Central memory CD8-positive, alpha-beta T cell (primary cell): ENCODE measurements at regions not wholly inside any gene's neighbourhood (a gene's known extent, or its start where the extent isn't known, plus 50 kb on each side); places are given as distances from the start of the nearest gene placed in this dataset.

Experiments
- ATAC-seq: fragments of 150-1000 bp; cut with Tn5 transposase; replicated peaks from 2 replicates; pipeline ENCODE4 v1.10.0; 2022; ENCODE audit warnings: mild to moderate bottlenecking, moderate FRiP score, moderate number of reproducible peaks; ENCODE audit not compliant: poor library complexity, severe bottlenecking; ENCODE audit errors: extremely low read depth
- DNase-seq, 2 donors: peaks; one replicate each; pipeline ENCODE4 v3.0.0; 2021; ENCODE audit warnings: low spot score in 2 of 2
- H3K27ac Mint-ChIP-seq: one replicate; pipeline ENCODE4 v1.8.0; 2022; ENCODE audit warnings: low read depth, mild to moderate bottlenecking, moderate library complexity, mixed read lengths
- H3K27me3 Mint-ChIP-seq: one replicate; pipeline ENCODE4 v1.8.0; 2022; ENCODE audit warnings: mixed read lengths
- H3K36me3 Mint-ChIP-seq: one replicate; pipeline ENCODE4 v1.8.0; 2022; ENCODE audit warnings: mild to moderate bottlenecking, moderate library complexity, mixed read lengths; ENCODE audit not compliant: insufficient read depth
- H3K4me1 Mint-ChIP-seq: one replicate; pipeline ENCODE4 v1.8.0; 2022; ENCODE audit warnings: mixed read lengths
- H3K4me3 Mint-ChIP-seq: one replicate; pipeline ENCODE4 v1.8.0; 2022; ENCODE audit warnings: mild to moderate bottlenecking, moderate library complexity, mixed read lengths
- H3K9me3 Mint-ChIP-seq: one replicate; pipeline ENCODE4 v1.8.0; 2022; ENCODE audit warnings: mixed read lengths

- no peaks in the 10 kb centered on the region for H3K27me3 Mint-ChIP-seq
- H3K4me3 Mint-ChIP-seq = no peak overlapping the region
- H3K4me1 Mint-ChIP-seq = no peaks in the 10 kb centered on the region
- no peak overlapping the region for H3K27ac Mint-ChIP-seq
- ATAC-seq (no peak), DNase-seq (no peak)
- peaks cover 5% of the 10 kb centered on the region for H3K9me3 Mint-ChIP-seq
- no peaks in the 10 kb centered on the region for H3K36me3 Mint-ChIP-seq
These were observed 116.4 kb downstream of the LRIG3 start for GRCh38 chr12:58803908-58804307.

- H3K36me3 Mint-ChIP-seq = no peaks in the 10 kb centered on the region
- no peak overlapping the region for H3K27ac Mint-ChIP-seq
- H3K4me3 Mint-ChIP-seq = no peak overlapping the region
- DNase-seq (no peak), ATAC-seq (no peak)
- H3K27me3 Mint-ChIP-seq = no peaks in the 10 kb centered on the region
- H3K4me1 Mint-ChIP-seq = no peaks in the 10 kb centered on the region
- peaks cover 5% of the 10 kb centered on the region for H3K9me3 Mint-ChIP-seq
These were observed 115.6 kb downstream of the LRIG3 start for GRCh38 chr12:58804749-58805148.

- H3K36me3 Mint-ChIP-seq = no peaks in the 10 kb centered on the region
- no peaks in the 10 kb centered on the region for H3K4me1 Mint-ChIP-seq
- H3K27me3 Mint-ChIP-seq = no peaks in the 10 kb centered on the region
- no peak overlapping the region for H3K27ac Mint-ChIP-seq
- ATAC-seq (no peak), DNase-seq (no peak)
- H3K9me3 Mint-ChIP-seq = peaks cover 13% of the 10 kb centered on the region
- no peak overlapping the region for H3K4me3 Mint-ChIP-seq
These were observed 111.2 kb downstream of the LRIG3 start for GRCh38 chr12:58809064-58809607.

GRCh38 chr12:58811346-58811745 lies 109.0 kb downstream of the LRIG3 start:
- no peaks in the 10 kb centered on the region for H3K4me1 Mint-ChIP-seq
- no peak overlapping the region for H3K4me3 Mint-ChIP-seq

GRCh38 chr12:58812214-58812613 lies 108.1 kb downstream of the LRIG3 start:
- Mint-ChIP-seq H3K36me3 (no peaks in the 10 kb centered on the region), H3K27ac (no peak overlapping the region), H3K4me3 (no peak overlapping the region), H3K9me3 (peaks cover 8% of the 10 kb centered on the region), H3K4me1 (no peaks in the 10 kb centered on the region), H3K27me3 (no peaks in the 10 kb centered on the region)
- DNase-seq (no peak), ATAC-seq (no peak)

More at GRCh38 chr12:58811346-58811745, 109.0 kb downstream of the LRIG3 start:
- H3K9me3 Mint-ChIP-seq = peaks cover 13% of the 10 kb centered on the region
- DNase-seq (no peak), ATAC-seq (no peak)
- no peak overlapping the region for H3K27ac Mint-ChIP-seq
- no peaks in the 10 kb centered on the region for H3K36me3 Mint-ChIP-seq
- H3K27me3 Mint-ChIP-seq = no peaks in the 10 kb centered on the region

- Mint-ChIP-seq H3K4me1 (no peaks in the 10 kb centered on the region), H3K27me3 (no peaks in the 10 kb centered on the region), H3K4me3 (no peak overlapping the region), H3K9me3 (peaks cover 8% of the 10 kb centered on the region), H3K27ac (no peak overlapping the region), H3K36me3 (no peaks in the 10 kb centered on the region)
- ATAC-seq (no peak), DNase-seq (no peak)
These were observed 106.3 kb downstream of the LRIG3 start for GRCh38 chr12:58814036-58814435.

- Mint-ChIP-seq H3K4me3 (no peak overlapping the region), H3K4me1 (no peaks in the 10 kb centered on the region)
These were observed 105.1 kb downstream of the LRIG3 start for GRCh38 chr12:58815235-58815634.

GRCh38 chr12:58818546-58818945 lies 101.8 kb downstream of the LRIG3 start:
- ATAC-seq (no peak), DNase-seq (no peak)
- H3K27ac Mint-ChIP-seq = no peak overlapping the region
- H3K4me3 Mint-ChIP-seq = no peak overlapping the region
- no peaks in the 10 kb centered on the region for H3K4me1 Mint-ChIP-seq
- H3K36me3 Mint-ChIP-seq = no peaks in the 10 kb centered on the region
- peaks cover 11% of the 10 kb centered on the region for H3K9me3 Mint-ChIP-seq
- no peaks in the 10 kb centered on the region for H3K27me3 Mint-ChIP-seq

More at GRCh38 chr12:58815235-58815634, 105.1 kb downstream of the LRIG3 start:
- ATAC-seq = no peak
- Mint-ChIP-seq H3K9me3 (peaks cover 8% of the 10 kb centered on the region), H3K27ac (no peak overlapping the region), H3K36me3 (no peaks in the 10 kb centered on the region), H3K27me3 (no peaks in the 10 kb centered on the region)
- no peak for DNase-seq

GRCh38 chr12:58819345-58819744 lies 101.0 kb downstream of the LRIG3 start:
- no peak for ATAC-seq
- DNase-seq = no peak
- no peaks in the 10 kb centered on the region for H3K27me3 Mint-ChIP-seq
- no peak overlapping the region for H3K4me3 Mint-ChIP-seq
- no peaks in the 10 kb centered on the region for H3K36me3 Mint-ChIP-seq
- no peaks in the 10 kb centered on the region for H3K4me1 Mint-ChIP-seq
- peaks cover 14% of the 10 kb centered on the region for H3K9me3 Mint-ChIP-seq
- H3K27ac Mint-ChIP-seq = no peak overlapping the region

GRCh38 chr12:58819985-58820384 lies 100.3 kb downstream of the LRIG3 start:
- no peak for DNase-seq
- ATAC-seq = no peak
- no peaks in the 10 kb centered on the region for H3K4me1 Mint-ChIP-seq
- H3K4me3 Mint-ChIP-seq = no peak overlapping the region
- H3K27ac Mint-ChIP-seq = no peak overlapping the region
- H3K27me3 Mint-ChIP-seq = no peaks in the 10 kb centered on the region
- H3K9me3 Mint-ChIP-seq = peaks cover 14% of the 10 kb centered on the region
- H3K36me3 Mint-ChIP-seq = peaks cover 1% of the 10 kb centered on the region
